GM10248 (cell line): ENCODE measurements at regions not wholly inside any gene's neighbourhood (a gene's known extent, or its start where the extent isn't known, plus 50 kb on each side); places are given as distances from the start of the nearest gene placed in this dataset.

ENCODE experiments used
- CTCF ChIA-PET: fragments of 300-600 bp; sonication (Branson Sonifier 250); formaldehyde crosslinking; extraction: SDS; loops from one replicate; lab custom pipeline; 2021; ENCODE audit warnings: antibody characterized with exemption; lab: Yijun Ruan, JAX
- POLR2A ChIA-PET: fragments of 350-650 bp; sonication (Branson Sonifier 250); formaldehyde crosslinking; extraction: SDS; loops from one replicate; lab custom pipeline; 2020; ENCODE audit warnings: antibody characterized with exemption; lab: Yijun Ruan, JAX
- DNase-seq: peaks from one replicate; pipeline ENCODE4 v3.0.0; 2012; ENCODE audit errors: extremely low spot score
- CTCF ChIP-seq: IDR thresholded peaks from 2 replicates; pipeline ENCODE4 v1.5.1; 2012; ENCODE audit warnings: mild to moderate bottlenecking, low read depth; ENCODE audit errors: extremely low read depth, missing control alignments, control extremely low read depth

- POLR2A ChIA-PET, result no interaction called here
- CTCF ChIA-PET, result interaction anchor here (1.5 kb wide), 1 partner anchor 9 kb away, joined by 5 read pairs; no protein-coding TSS in a partner anchor
- TF ChIP-seq CTCF, result no peak
- no peak for DNase-seq
Observed at GRCh38 chr1:90274376-90274775, 279.5 kb downstream of the ZNF326 start.

- ChIA-PET CTCF (no interaction called here), POLR2A (no interaction called here)
- TF ChIP-seq CTCF, result no peak
- DNase-seq, result no peak
Observed at GRCh38 chr1:90273241-90273774, 278.4 kb downstream of the ZNF326 start.

GRCh38 chr1:90262791-90263190 lies 267.9 kb downstream of the ZNF326 start:
- TF ChIP-seq CTCF, result no peak
- ChIA-PET POLR2A (no interaction called here), CTCF (no interaction called here)
- no peak for DNase-seq

GRCh38 chr1:90262286-90262685 lies 267.4 kb downstream of the ZNF326 start:
- ChIA-PET POLR2A (no interaction called here), CTCF (no interaction called here)
- DNase-seq, result no peak
- no peak for TF ChIP-seq CTCF

GRCh38 chr1:90246069-90246468 lies 251.2 kb downstream of the ZNF326 start:
- ChIA-PET CTCF (no interaction called here), POLR2A (no interaction called here)
- TF ChIP-seq CTCF, result no peak
- DNase-seq, result no peak

- TF ChIP-seq CTCF, result no peak
- ChIA-PET POLR2A (no interaction called here), CTCF (interaction anchor here (1.0 kb wide), 1 partner anchor 11 kb away, joined by 3 read pairs; no protein-coding TSS in a partner anchor)
- no peak for DNase-seq
Observed at GRCh38 chr1:90236493-90236892, 241.6 kb downstream of the ZNF326 start.

GRCh38 chr1:90223401-90223800 lies 228.5 kb downstream of the ZNF326 start:
- DNase-seq, result no peak
- ChIA-PET POLR2A (no interaction called here), CTCF (interaction anchor here (1.3 kb wide), 1 partner anchor 9 kb away, joined by 3 read pairs; no protein-coding TSS in a partner anchor)
- no peak for TF ChIP-seq CTCF
